Mesenchymal stem cell (in vitro differentiated cells and primary cell): ENCODE measurements at regions not wholly inside any gene's neighbourhood (a gene's known extent, or its start where the extent isn't known, plus 50 kb on each side); places are given as distances from the start of the nearest gene placed in this dataset.
A peak's percentile ranks its signal among the peaks of the same experiment; 100 is the strongest.

ENCODE experiments used
- DNase-seq: peaks from one replicate; pipeline ENCODE4 v3.0.0-alpha.2; 2013
- H2AFZ ChIP-seq: one replicate; pipeline ENCODE4 v1.6.1; 2013; ENCODE audit warnings: low read depth, mild to moderate bottlenecking, control low read depth, inconsistent platforms, low read length, moderate library complexity
- H2AK5ac ChIP-seq: 2 replicates; pipeline ENCODE4 v1.6.1; 2013; ENCODE audit warnings: low read length, moderate library complexity, mild to moderate bottlenecking, inconsistent platforms; ENCODE audit not compliant: severe bottlenecking
- H2BK120ac ChIP-seq: one replicate; pipeline ENCODE4 v1.6.1; 2013; ENCODE audit warnings: low read depth, mild to moderate bottlenecking, inconsistent platforms, low read length, moderate library complexity
- H2BK12ac ChIP-seq, 2 experiments: one replicate each; pipeline ENCODE4 v1.6.1; 2013; ENCODE audit warnings: inconsistent platforms in 2 of 2, low read length in 2 of 2, mild to moderate bottlenecking in 2 of 2, moderate library complexity in 2 of 2, control low read depth in 1 of 2
- H2BK15ac ChIP-seq: one replicate; pipeline ENCODE4 v1.6.1; 2013; ENCODE audit warnings: mild to moderate bottlenecking, low read depth, inconsistent platforms; ENCODE audit not compliant: poor library complexity, severe bottlenecking
- H2BK5ac ChIP-seq: 2 replicates; pipeline ENCODE4 v1.6.1; 2013; ENCODE audit warnings: low read depth, mild to moderate bottlenecking, low read length, control low read depth, inconsistent platforms; ENCODE audit not compliant: poor library complexity, severe bottlenecking
- H3K14ac ChIP-seq, 2 experiments: one replicate each; pipeline ENCODE4 v1.6.1; 2013; ENCODE audit warnings: inconsistent platforms in 2 of 2, low read length in 2 of 2, control low read depth in 1 of 2, mild to moderate bottlenecking in 1 of 2, moderate library complexity in 1 of 2
- H3K18ac ChIP-seq, 2 experiments: one replicate each; pipeline ENCODE4 v1.6.1; 2013; ENCODE audit warnings: inconsistent platforms in 2 of 2, low read length in 2 of 2, control low read depth in 1 of 2, low read depth in 1 of 2, mild to moderate bottlenecking in 1 of 2
- H3K23ac ChIP-seq, 2 experiments: one replicate each; pipeline ENCODE4 v1.6.1; 2013; ENCODE audit warnings: inconsistent platforms in 2 of 2, low read length in 2 of 2, mild to moderate bottlenecking in 2 of 2, moderate library complexity in 2 of 2, control low read depth in 1 of 2
- H3K27ac ChIP-seq: 2 replicates; pipeline ENCODE4 v1.5.1; 2013; ENCODE audit warnings: mild to moderate bottlenecking, moderate library complexity, low read length, control low read depth, inconsistent platforms; ENCODE audit not compliant: poor library complexity, severe bottlenecking
- H3K27me3 ChIP-seq, 2 experiments: 2 replicates each; pipeline versions ENCODE4 v1.6.1 to v1.7.0; 2013; ENCODE audit warnings: low read length in 2 of 2, mild to moderate bottlenecking in 2 of 2, moderate library complexity in 2 of 2, control low read depth in 1 of 2, inconsistent platforms in 1 of 2; ENCODE audit not compliant: control insufficient read depth in 1 of 2, insufficient read depth in 1 of 2
- H3K36me3 ChIP-seq, 2 experiments: 2 replicates each; pipeline versions ENCODE4 v1.6.1 to v1.7.0; 2013; ENCODE audit warnings: low read length in 2 of 2, control low read depth in 1 of 2, inconsistent platforms in 1 of 2, low read depth in 1 of 2, mild to moderate bottlenecking in 1 of 2; ENCODE audit not compliant: insufficient read depth in 2 of 2, control insufficient read depth in 1 of 2
- H3K4ac ChIP-seq, 2 experiments: one replicate each; pipeline ENCODE4 v1.6.1; 2013; ENCODE audit warnings: inconsistent platforms in 2 of 2, low read length in 2 of 2, mild to moderate bottlenecking in 2 of 2, moderate library complexity in 2 of 2, control low read depth in 1 of 2, low read depth in 1 of 2
- H3K4me1 ChIP-seq: 2 replicates; pipeline ENCODE4 v1.6.1; 2013; ENCODE audit warnings: low read depth, low read length, control low read depth; ENCODE audit not compliant: control insufficient read depth, insufficient read depth
- H3K4me2 ChIP-seq: 2 replicates; pipeline ENCODE4 v1.6.1; 2013; ENCODE audit warnings: low read length, mild to moderate bottlenecking, inconsistent platforms; ENCODE audit not compliant: poor library complexity, severe bottlenecking
- H3K4me3 ChIP-seq, 2 experiments: 2 replicates each; pipeline versions ENCODE4 v1.5.1 to v1.7.0; 2013; ENCODE audit warnings: low read length in 2 of 2, mild to moderate bottlenecking in 2 of 2, control low read depth in 1 of 2, low read depth in 1 of 2; ENCODE audit not compliant: insufficient read depth in 1 of 2
- H3K79me1 ChIP-seq: replicated peaks from 2 replicates; pipeline ENCODE4 v1.6.1; 2013; ENCODE audit warnings: mild to moderate bottlenecking, control low read depth, low read length, inconsistent platforms; ENCODE audit not compliant: poor library complexity, severe bottlenecking
- H3K9ac ChIP-seq: 2 replicates; pipeline ENCODE4 v1.7.0; 2013; ENCODE audit warnings: mild to moderate bottlenecking, low read length, moderate library complexity
- H3K9me3 ChIP-seq: 2 replicates; pipeline ENCODE4 v1.7.0; 2013; ENCODE audit warnings: mild to moderate bottlenecking, low read length; ENCODE audit not compliant: control insufficient read depth
- H4K8ac ChIP-seq: one replicate; pipeline ENCODE4 v1.6.1; 2013; ENCODE audit warnings: inconsistent platforms, mild to moderate bottlenecking, low read length, moderate library complexity
- H4K91ac ChIP-seq: one replicate; pipeline ENCODE4 v1.6.1; 2013; ENCODE audit warnings: mild to moderate bottlenecking, low read length, inconsistent platforms
- WGBS: methylation state at CpG from one replicate; pipeline ENCODE4 v1.1.7; 2013; ENCODE audit warnings: mixed read lengths; 5-methylcytosine and 5-hydroxymethylcytosine counted together

- no CpG with 5 or more reads among the region's 2 CpGs for WGBS
- H3K27me3 ChIP-seq: no peaks in the 10 kb centered on the region
- no peak overlapping the region for H2BK5ac ChIP-seq
- H3K4ac ChIP-seq: no peak overlapping the region
- H3K9me3 ChIP-seq: no peaks in the 10 kb centered on the region
- H2AK5ac ChIP-seq: no peak overlapping the region
- no peak overlapping the region for H2BK15ac ChIP-seq
- H3K4me3 ChIP-seq: no peak overlapping the region
- H3K4me2 ChIP-seq: no peak overlapping the region
- H3K23ac ChIP-seq: no peak overlapping the region
- H2AFZ ChIP-seq: no peak overlapping the region
- no peak overlapping the region for H4K8ac ChIP-seq
- no peak overlapping the region for H2BK120ac ChIP-seq
- no peak overlapping the region for H3K14ac ChIP-seq
- H3K9ac ChIP-seq: no peak overlapping the region
- no peak for DNase-seq
- no peak overlapping the region for H3K18ac ChIP-seq
- no peak overlapping the region for H2BK12ac ChIP-seq
- H4K91ac ChIP-seq: no peak overlapping the region
- no peak overlapping the region for H3K27ac ChIP-seq
- no peaks in the 10 kb centered on the region for H3K36me3 ChIP-seq
- no peaks in the 10 kb centered on the region for H3K79me1 ChIP-seq
- no peaks in the 10 kb centered on the region for H3K4me1 ChIP-seq
Measured at GRCh38 chr2:175317751-175318150, 136.2 kb upstream of the ATP5MC3 start.

- Histone ChIP-seq H4K8ac (no peak overlapping the region), H3K36me3 (no peaks in the 10 kb centered on the region), H2BK12ac (no peak overlapping the region), H3K4me2 (no peak overlapping the region), H3K18ac (no peak overlapping the region), H3K27ac (no peak overlapping the region), H3K79me1 (no peaks in the 10 kb centered on the region), H2BK120ac (no peak overlapping the region), H3K27me3 (peaks cover 3 to 12% of the 10 kb centered on the region in 2 experiments), H3K4ac (no peak overlapping the region), H4K91ac (no peak overlapping the region), H3K4me3 (no peak overlapping the region), H3K4me1 (no peaks in the 10 kb centered on the region), H2AFZ (no peak overlapping the region), H3K9ac (no peak overlapping the region), H2BK5ac (no peak overlapping the region), H3K9me3 (no peaks in the 10 kb centered on the region), H3K23ac (no peak overlapping the region), H2AK5ac (no peak overlapping the region), H2BK15ac (no peak overlapping the region), H3K14ac (no peak overlapping the region)
- 55% methylated on average over 2 of the region's 2 CpGs for WGBS
- DNase-seq: no peak
Measured at GRCh38 chr2:175312137-175312536, 130.6 kb upstream of the ATP5MC3 start.

GRCh38 chr2:175310813-175311504 is 129.4 kb upstream of the ATP5MC3 start:
- DNase-seq: no peak
- no peaks in the 10 kb centered on the region for H3K79me1 ChIP-seq
- H3K23ac ChIP-seq: no peak overlapping the region
- H3K4me1 ChIP-seq: no peaks in the 10 kb centered on the region
- H3K4ac ChIP-seq: no peak overlapping the region
- no peak overlapping the region for H4K8ac ChIP-seq
- no peak overlapping the region for H3K18ac ChIP-seq
- no peak overlapping the region for H2AK5ac ChIP-seq
- H2BK5ac ChIP-seq: no peak overlapping the region
- no peak overlapping the region for H2BK15ac ChIP-seq
- no peak overlapping the region for H3K27ac ChIP-seq
- H2BK12ac ChIP-seq: no peak overlapping the region
- H2AFZ ChIP-seq: no peak overlapping the region
- H3K9me3 ChIP-seq: no peaks in the 10 kb centered on the region
- no peaks in the 10 kb centered on the region for H3K36me3 ChIP-seq
- no CpG with 5 or more reads among the region's 1 CpG for WGBS
- H3K14ac ChIP-seq: no peak overlapping the region
- no peak overlapping the region for H4K91ac ChIP-seq
- H2BK120ac ChIP-seq: no peak overlapping the region
- H3K9ac ChIP-seq: no peak overlapping the region
- H3K27me3 ChIP-seq: peaks cover 3 to 12% of the 10 kb centered on the region in 2 experiments
- H3K4me2 ChIP-seq: no peak overlapping the region
- no peak overlapping the region for H3K4me3 ChIP-seq

- H3K79me1 ChIP-seq: no peaks in the 10 kb centered on the region
- no peak overlapping the region for H4K91ac ChIP-seq
- H3K4me1 ChIP-seq: no peaks in the 10 kb centered on the region
- DNase-seq: peak; percentile 25
- H2BK12ac ChIP-seq: no peak overlapping the region
- peaks cover 3 to 14% of the 10 kb centered on the region in 2 experiments for H3K27me3 ChIP-seq
- H3K27ac ChIP-seq: no peak overlapping the region
- no peaks in the 10 kb centered on the region for H3K36me3 ChIP-seq
- 47% methylated on average over 2 of the region's 3 CpGs for WGBS
- no peak overlapping the region for H3K4me3 ChIP-seq
- no peak overlapping the region for H3K4me2 ChIP-seq
- no peak overlapping the region for H2BK120ac ChIP-seq
- no peaks in the 10 kb centered on the region for H3K9me3 ChIP-seq
- H2AFZ ChIP-seq: no peak overlapping the region
- no peak overlapping the region for H3K14ac ChIP-seq
- H4K8ac ChIP-seq: no peak overlapping the region
- no peak overlapping the region for H2BK15ac ChIP-seq
- H3K23ac ChIP-seq: no peak overlapping the region
- H2BK5ac ChIP-seq: no peak overlapping the region
- H3K4ac ChIP-seq: no peak overlapping the region
- H2AK5ac ChIP-seq: no peak overlapping the region
- no peak overlapping the region for H3K18ac ChIP-seq
- H3K9ac ChIP-seq: no peak overlapping the region
Measured at GRCh38 chr2:175309799-175310198, 128.3 kb upstream of the ATP5MC3 start.
